K562 (cell line): ENCODE measurements at regions not wholly inside any gene's neighbourhood (a gene's known extent, or its start where the extent isn't known, plus 50 kb on each side); places are given as distances from the start of the nearest gene placed in this dataset.

Experiments
- ATAC-seq: fragments of 200-7000 bp; cut with Tn5 transposase; 3 replicates; pipeline ENCODE4 v1.9.1; 2020; ENCODE audit warnings: moderate library complexity
- BruUV-seq: library from RNA; stranded (reverse); fragments of 400-500 nt; replicated peaks from 2 replicates; lab custom pipeline; 2021; lab: Mats Ljungman, UMichigan
- CTCF ChIA-PET: fragments of 300-600 bp; formaldehyde crosslinking; extraction: SDS; loops from one replicate; lab custom pipeline; 2021; ENCODE audit warnings: low intra/inter-chr PET ratio; lab: Yijun Ruan, JAX
- POLR2A ChIA-PET: fragments of 300-600, 350-650 bp; sonication (Branson Sonifier 250); formaldehyde crosslinking; extraction: SDS; loops from one replicate; lab custom pipeline; 2021; ENCODE audit warnings: antibody characterized with exemption, inconsistent platforms; lab: Yijun Ruan, JAX
- DNase-seq, 4 experiments: peaks; one replicate each; pipeline versions ENCODE4 v3.0.0 to v3.0.0-alpha.2; 2011 to 2018; ENCODE audit warnings: low spot score in 3 of 4, mixed read lengths in 3 of 4; ENCODE audit errors: extremely low read depth in 1 of 4
- FAIRE-seq: peaks from 2 replicates; lab custom pipeline; 2011; peaks lifted over from hg19 to GRCh38; lab: Jason Lieb, UNC
- H2AFZ ChIP-seq: 2 replicates; pipeline ENCODE4 v1.6.0; 2011; ENCODE audit warnings: low read depth, low read length, control low read depth, inconsistent platforms
- H3K27ac ChIP-seq: fragments of 200-600 bp; 3 replicates; pipeline ENCODE4 v1.8.0; 2011; ENCODE audit warnings: low read depth, mild to moderate bottlenecking, control low read depth, inconsistent platforms, low read length, moderate library complexity, mixed read lengths; ENCODE audit errors: extremely low read depth
- H3K27me3 ChIP-seq, 2 experiments: fragments of 300-600 bp in 1 of 2; 2 replicates in 1 of 2; 3 replicates in 1 of 2; pipeline versions ENCODE4 v1.6.0 to v1.8.0; 2011; ENCODE audit warnings: inconsistent platforms in 2 of 2, low read length in 2 of 2, mild to moderate bottlenecking in 1 of 2, mixed read lengths in 1 of 2, moderate library complexity in 1 of 2; ENCODE audit not compliant: control insufficient read depth in 2 of 2, insufficient read depth in 2 of 2
- H3K36me3 ChIP-seq: fragments of 300-600 bp; 3 replicates; pipeline ENCODE4 v1.8.0; 2011; ENCODE audit warnings: mild to moderate bottlenecking, low read length, inconsistent platforms; ENCODE audit not compliant: control insufficient read depth, insufficient read depth
- H3K4me1 ChIP-seq, 2 experiments: fragments of 200-600 bp in 1 of 2; replicated peaks in 1 of 2; 2 replicates in 1 of 2; 3 replicates in 1 of 2; pipeline versions ENCODE4 v1.5.1 to v1.8.0; 2011; ENCODE audit warnings: inconsistent platforms in 2 of 2, low read length in 2 of 2, mild to moderate bottlenecking in 1 of 2, mixed read lengths in 1 of 2, moderate library complexity in 1 of 2; ENCODE audit not compliant: control insufficient read depth in 2 of 2, insufficient read depth in 2 of 2
- H3K4me2 ChIP-seq: 2 replicates; pipeline ENCODE4 v1.6.1; 2011; ENCODE audit warnings: low read length, control low read depth, inconsistent platforms, mixed read lengths; ENCODE audit not compliant: insufficient read depth
- H3K4me3 ChIP-seq: fragments of 200-600 bp; sonication (generic), shearing (Covaris generic); 2 replicates; pipeline ENCODE4 v1.5.1; 2016; ENCODE audit warnings: control low read depth, inconsistent platforms
- H3K79me2 ChIP-seq: fragments of 200-600 bp; 3 replicates; pipeline ENCODE4 v1.8.0; 2011; ENCODE audit warnings: low read length, inconsistent platforms; ENCODE audit not compliant: control insufficient read depth, insufficient read depth
- H3K9ac ChIP-seq, 2 experiments: 2 replicates each; pipeline versions ENCODE4 v1.6.0 to v1.6.1; 2011; ENCODE audit warnings: low read depth in 2 of 2, low read length in 2 of 2, control low read depth in 1 of 2, inconsistent platforms in 1 of 2, mild to moderate bottlenecking in 1 of 2, mixed read lengths in 1 of 2; ENCODE audit not compliant: insufficient read depth in 1 of 2
- H3K9me1 ChIP-seq: one replicate; pipeline ENCODE4 v1.6.0; 2011; ENCODE audit warnings: inconsistent platforms, mild to moderate bottlenecking, low read length, moderate library complexity; ENCODE audit not compliant: control insufficient read depth, insufficient read depth
- H3K9me3 ChIP-seq: replicated peaks from 2 replicates; pipeline ENCODE4 v1.5.1; 2011; ENCODE audit warnings: low read depth, low read length, inconsistent platforms; ENCODE audit not compliant: control insufficient read depth, insufficient read depth
- H4K20me1 ChIP-seq: replicated peaks from 2 replicates; pipeline ENCODE4 v1.6.1; 2011; ENCODE audit warnings: low read length, inconsistent platforms, mixed read lengths; ENCODE audit not compliant: control insufficient read depth, insufficient read depth
- ETV5 ChIP-seq: sonication (generic); formaldehyde crosslinking; IDR thresholded peaks from 2 replicates; pipeline ENCODE4 v1.4.0; 2020; ENCODE audit warnings: low read depth, mild to moderate bottlenecking, missing genetic modification reagents
- KLF16 ChIP-seq: IDR thresholded peaks from 2 replicates; pipeline ENCODE4 v1.6.1; 2016; ENCODE audit warnings: antibody characterized with exemption
- MEF2A ChIP-seq: IDR thresholded peaks from 2 replicates; pipeline ENCODE4 v1.6.1; 2011; ENCODE audit warnings: low read depth, mild to moderate bottlenecking, low read length, moderate library complexity; ENCODE audit not compliant: control insufficient read depth
- MXI1 ChIP-seq: IDR thresholded peaks from 2 replicates; pipeline ENCODE4 v1.6.1; 2011; ENCODE audit warnings: low read depth, mild to moderate bottlenecking, improper control_type of control experiment, low read length
- NR1H2 ChIP-seq: sonication (generic); formaldehyde crosslinking; IDR thresholded peaks from 2 replicates; pipeline ENCODE4 v1.4.0; 2020; ENCODE audit warnings: mild to moderate bottlenecking, missing genetic modification reagents
- PHF20 ChIP-seq: fragments of 450-650 bp; IDR thresholded peaks from 2 replicates; pipeline ENCODE4 v1.6.1; 2018; ENCODE audit not compliant: partially characterized antibody
- RAD51 ChIP-seq: fragments of 450-650 bp; IDR thresholded peaks from 2 replicates; pipeline ENCODE4 v1.7.1; 2016; ENCODE audit warnings: low read depth, mild to moderate bottlenecking, borderline replicate concordance
- ZNF398 ChIP-seq: fragments of 250-450 bp; sonication (Bioruptor Pico); IDR thresholded peaks from 2 replicates; pipeline ENCODE4 v1.8.0; 2021; ENCODE audit warnings: moderate library complexity, mild to moderate bottlenecking, inconsistent platforms
- WGBS: fragments of 100-300 bp; shearing (Covaris generic); methylation state at CpG from one replicate; pipeline ENCODE4 v1.1.6; 2016; ENCODE audit warnings: low coverage, mixed read lengths; ENCODE audit not compliant: insufficient coverage; ENCODE audit errors: missing lambda C conversion rate; 5-methylcytosine and 5-hydroxymethylcytosine counted together
- in situ Hi-C: fragments of 300-500 bp; cut with MboI; formaldehyde crosslinking; loops from 4 replicates; pipeline ENCODE4 v1.15.0; 2018; ENCODE audit warnings: inconsistent platforms, mixed read lengths
- intact Hi-C: fragments of 100-400 bp; cut with micrococcal nuclease; formaldehyde crosslinking; loops from 2 replicates; pipeline ENCODE4 v1.14.2; 2022
- TF ChIP-seq, protein P1 (sequence below): fragments of 450-650 bp; formaldehyde crosslinking; IDR thresholded peaks from 2 replicates; pipeline ENCODE4 v1.4.0; 2020; ENCODE audit warnings: mild to moderate bottlenecking, moderate library complexity
- TF ChIP-seq, protein P2 (sequence below): conservative IDR thresholded peaks from 2 replicates; pipeline ENCODE4 v1.6.1; 2011; ENCODE audit warnings: low read depth, mild to moderate bottlenecking, low read length; ENCODE audit not compliant: control insufficient read depth

DNA sequence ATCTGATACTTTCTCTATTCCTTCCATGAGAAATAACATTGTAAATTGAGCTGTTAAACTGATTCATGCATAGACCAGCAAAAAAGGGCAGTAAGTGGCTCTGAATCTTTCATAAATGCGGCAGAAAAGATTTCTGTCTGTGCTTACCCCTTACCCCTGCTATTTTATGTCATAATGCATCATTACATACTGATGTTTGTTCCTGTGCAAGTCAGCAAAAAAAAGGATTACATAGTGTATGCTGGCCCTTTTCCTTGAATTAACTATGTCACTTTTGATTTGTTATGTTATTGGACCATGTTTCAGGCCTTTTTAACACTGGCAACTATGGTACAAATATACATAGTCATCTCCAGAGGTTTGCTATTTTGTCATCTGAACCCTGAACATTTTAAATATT lies 2159.7 kb downstream of the PCDH7 start:
- Histone ChIP-seq H3K27me3 (no peaks in the 10 kb centered on the region), H3K79me2 (no peaks in the 10 kb centered on the region), H3K4me3 (no peak overlapping the region), H3K9ac (no peak overlapping the region), H3K36me3 (no peaks in the 10 kb centered on the region), H2AFZ (no peak overlapping the region)
- intact Hi-C loops = no loop called here
- FAIRE-seq (no peak), DNase-seq (no peak)
- WGBS = 0% methylated on average over 1 of the region's 1 CpG
- no TSS peak for BruUV-seq
- ChIA-PET POLR2A (no interaction called here), CTCF (no interaction called here)
- TF ChIP-seq ETV5 (CRISPR knock-in tag) = no peak
- TF ChIP-seq, protein P1, sequence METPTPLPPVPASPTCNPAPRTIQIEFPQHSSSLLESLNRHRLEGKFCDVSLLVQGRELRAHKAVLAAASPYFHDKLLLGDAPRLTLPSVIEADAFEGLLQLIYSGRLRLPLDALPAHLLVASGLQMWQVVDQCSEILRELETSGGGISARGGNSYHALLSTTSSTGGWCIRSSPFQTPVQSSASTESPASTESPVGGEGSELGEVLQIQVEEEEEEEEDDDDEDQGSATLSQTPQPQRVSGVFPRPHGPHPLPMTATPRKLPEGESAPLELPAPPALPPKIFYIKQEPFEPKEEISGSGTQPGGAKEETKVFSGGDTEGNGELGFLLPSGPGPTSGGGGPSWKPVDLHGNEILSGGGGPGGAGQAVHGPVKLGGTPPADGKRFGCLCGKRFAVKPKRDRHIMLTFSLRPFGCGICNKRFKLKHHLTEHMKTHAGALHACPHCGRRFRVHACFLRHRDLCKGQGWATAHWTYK (CRISPR knock-in tag) = no peak
- TF ChIP-seq, all 486 proteins: peak for 0
- Histone ChIP-seq H3K27ac (no peak overlapping the region), H3K4me1 (no peaks in the 10 kb centered on the region), H4K20me1 (no peaks in the 10 kb centered on the region), H3K9me1 (no peaks in the 10 kb centered on the region), H3K4me2 (no peak overlapping the region), H3K9me3 (no peaks in the 10 kb centered on the region)
- in situ Hi-C loops = no loop called here
- no peak for ATAC-seq

GRCh38 chr4:32884198-32884597 lies 2164.0 kb downstream of the PCDH7 start:
- ChIA-PET POLR2A (no interaction called here), CTCF (no interaction called here)
- no peaks in the 10 kb centered on the region for H3K79me2 ChIP-seq
- intact Hi-C loops (no loop called here), in situ Hi-C loops (no loop called here)
- H3K9me1 ChIP-seq = no peaks in the 10 kb centered on the region
- no peaks in the 10 kb centered on the region for H3K27me3 ChIP-seq
- BruUV-seq = no TSS peak
- DNase-seq (no peak), ATAC-seq (no peak), FAIRE-seq (no peak)
- no peaks in the 10 kb centered on the region for H3K9me3 ChIP-seq
- H2AFZ ChIP-seq = no peak overlapping the region
- H3K36me3 ChIP-seq = no peaks in the 10 kb centered on the region
- H3K4me1 ChIP-seq = no peaks in the 10 kb centered on the region
- TF ChIP-seq ZNF398 (no peak), MEF2A (no peak), KLF16 (no peak), PHF20 (no peak), RAD51 (no peak), MXI1 (no peak), NR1H2 (no peak)
- TF ChIP-seq, protein P2, sequence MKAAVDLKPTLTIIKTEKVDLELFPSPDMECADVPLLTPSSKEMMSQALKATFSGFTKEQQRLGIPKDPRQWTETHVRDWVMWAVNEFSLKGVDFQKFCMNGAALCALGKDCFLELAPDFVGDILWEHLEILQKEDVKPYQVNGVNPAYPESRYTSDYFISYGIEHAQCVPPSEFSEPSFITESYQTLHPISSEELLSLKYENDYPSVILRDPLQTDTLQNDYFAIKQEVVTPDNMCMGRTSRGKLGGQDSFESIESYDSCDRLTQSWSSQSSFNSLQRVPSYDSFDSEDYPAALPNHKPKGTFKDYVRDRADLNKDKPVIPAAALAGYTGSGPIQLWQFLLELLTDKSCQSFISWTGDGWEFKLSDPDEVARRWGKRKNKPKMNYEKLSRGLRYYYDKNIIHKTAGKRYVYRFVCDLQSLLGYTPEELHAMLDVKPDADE = no peak
- no peak overlapping the region for H3K4me2 ChIP-seq
- no peak overlapping the region for H3K4me3 ChIP-seq
- 0% methylated on average over 2 of the region's 2 CpGs for WGBS
- H3K9ac ChIP-seq = no peak overlapping the region
- no peak overlapping the region for H3K27ac ChIP-seq
- H4K20me1 ChIP-seq = no peaks in the 10 kb centered on the region
